Neural crest cell (in vitro differentiated cells): ENCODE measurements at regions not wholly inside any gene's neighbourhood (a gene's known extent, or its start where the extent isn't known, plus 50 kb on each side); places are given as distances from the start of the nearest gene placed in this dataset.

Experiments
- DNase-seq: peaks from one replicate; pipeline ENCODE4 v3.0.0; 2021; ENCODE audit warnings: low read depth, mixed read lengths, low spot score
- H3K27ac Mint-ChIP-seq: one replicate; pipeline ENCODE4 v1.8.0; 2021; ENCODE audit warnings: mild to moderate bottlenecking, mixed read lengths; ENCODE audit not compliant: unreplicated experiment
- H3K27me3 Mint-ChIP-seq: 2 replicates; pipeline ENCODE4 v1.8.0; 2021; ENCODE audit warnings: low read depth, mild to moderate bottlenecking, mixed read lengths
- H3K36me3 Mint-ChIP-seq: 2 replicates; pipeline ENCODE4 v1.8.0; 2021; ENCODE audit warnings: low read depth, mild to moderate bottlenecking, mixed read lengths
- H3K4me1 Mint-ChIP-seq: 2 replicates; pipeline ENCODE4 v1.8.0; 2021; ENCODE audit warnings: mixed read lengths
- H3K4me3 Mint-ChIP-seq: one replicate; pipeline ENCODE4 v1.8.0; 2021; ENCODE audit warnings: mild to moderate bottlenecking, mixed read lengths
- H3K9me3 Mint-ChIP-seq: 2 replicates; pipeline ENCODE4 v1.8.0; 2021; ENCODE audit warnings: mixed read lengths
- CTCF ChIP-seq: fragments of 200-600 bp; sonication (generic); conservative IDR thresholded peaks from 2 replicates; pipeline ENCODE4 v1.5.0; 2021; ENCODE audit warnings: antibody characterized with exemption, mild to moderate bottlenecking

- no peak for TF ChIP-seq CTCF
- Mint-ChIP-seq H3K27me3 (no peaks in the 10 kb centered on the region), H3K4me3 (no peak overlapping the region), H3K9me3 (no peaks in the 10 kb centered on the region), H3K27ac (no peak overlapping the region), H3K4me1 (no peaks in the 10 kb centered on the region), H3K36me3 (no peaks in the 10 kb centered on the region)
- DNase-seq = no peak
Observed at GRCh38 chr12:38956337-38956736, 50.9 kb upstream of the CPNE8 start.
